PC-3 (cell line): ENCODE measurements at regions not wholly inside any gene's neighbourhood (a gene's known extent, or its start where the extent isn't known, plus 50 kb on each side); places are given as distances from the start of the nearest gene placed in this dataset.

Source experiments
- ATAC-seq: fragments of 200-7000 bp; cut with Tn5 transposase; 2 replicates; pipeline ENCODE4 v1.9.1; 2020; ENCODE audit warnings: mild to moderate bottlenecking, moderate library complexity
- BruUV-seq: library from RNA; stranded (reverse); fragments of 400-500 nt; replicated peaks from 2 replicates; lab custom pipeline; 2021; lab: Mats Ljungman, UMichigan
- CTCF ChIA-PET: fragments of 300-600 bp; sonication (Branson Sonifier 250); formaldehyde crosslinking; loops from one replicate; lab custom pipeline; 2022; ENCODE audit warnings: antibody characterized with exemption; lab: Charles Lee
- POLR2A ChIA-PET: fragments of 300-600 bp; sonication (Branson Sonifier 250); formaldehyde crosslinking; loops from one replicate; lab custom pipeline; 2022; ENCODE audit warnings: antibody characterized with exemption; ENCODE audit not compliant: unreplicated experiment; lab: Charles Lee
- DNase-seq: peaks from one replicate; pipeline ENCODE4 v3.0.0-alpha.2; 2015
- H2AFZ ChIP-seq: fragments of 300-600 bp; sonication (generic); 2 replicates; pipeline ENCODE4 v1.6.0; 2016; ENCODE audit warnings: antibody characterized with exemption, low read length
- H3F3A ChIP-seq: fragments of 300-600 bp; sonication (generic); one replicate; pipeline ENCODE4 v1.6.0; 2017; ENCODE audit warnings: antibody characterized with exemption, low read length, control low read depth, mild to moderate bottlenecking; ENCODE audit not compliant: unreplicated experiment
- H3K27ac ChIP-seq: fragments of 300-600 bp; sonication (generic); 2 replicates; pipeline ENCODE4 v1.5.1; 2016; ENCODE audit warnings: mild to moderate bottlenecking, low read length
- H3K27me3 ChIP-seq: fragments of 300-600 bp; sonication (generic); 2 replicates; pipeline ENCODE4 v1.6.1; 2016; ENCODE audit warnings: low read length, mixed read lengths
- H3K36me3 ChIP-seq: fragments of 300-600 bp; sonication (generic); 2 replicates; pipeline ENCODE4 v1.6.1; 2016; ENCODE audit warnings: low read depth, mixed run types, low read length, mixed read lengths
- H3K4me1 ChIP-seq: fragments of 300-600 bp; sonication (generic); 2 replicates; pipeline ENCODE4 v1.5.1; 2016; ENCODE audit warnings: low read length; ENCODE audit not compliant: insufficient read depth
- H3K4me2 ChIP-seq: fragments of 300-600 bp; sonication (generic); 2 replicates; pipeline ENCODE4 v1.6.0; 2016; ENCODE audit warnings: low read length
- H3K4me3 ChIP-seq: fragments of 300-600 bp; sonication (generic); 2 replicates; pipeline ENCODE4 v1.5.1; 2016; ENCODE audit warnings: mild to moderate bottlenecking, low read length, mixed read lengths
- H3K79me2 ChIP-seq: fragments of 300-600 bp; sonication (generic); 2 replicates; pipeline ENCODE4 v1.6.1; 2017; ENCODE audit warnings: low read length, mixed read lengths
- H3K9ac ChIP-seq: fragments of 300-600 bp; sonication (generic); 2 replicates; pipeline ENCODE4 v1.6.0; 2016; ENCODE audit warnings: mild to moderate bottlenecking, low read length
- H3K9me2 ChIP-seq: fragments of 300-600 bp; sonication (generic); replicated peaks from 2 replicates; pipeline ENCODE4 v1.6.1; 2016; ENCODE audit warnings: mixed run types, low read length, mixed read lengths
- H3K9me3 ChIP-seq: fragments of 300-600 bp; sonication (generic); 2 replicates; pipeline ENCODE4 v1.6.1; 2016; ENCODE audit warnings: low read length, mixed read lengths
- H4K20me1 ChIP-seq: fragments of 300-600 bp; sonication (generic); 2 replicates; pipeline ENCODE4 v1.6.1; 2016; ENCODE audit warnings: low read length, mixed read lengths
- EZH2 ChIP-seq: fragments of 300-600 bp; sonication (generic); IDR thresholded peaks from one replicate; pipeline ENCODE4 v1.6.1; 2017; ENCODE audit warnings: antibody characterized with exemption, mild to moderate bottlenecking, low read length; ENCODE audit not compliant: unreplicated experiment
- EZH2phosphoT487 ChIP-seq: fragments of 300-600 bp; sonication (generic); IDR thresholded peaks from 2 replicates; pipeline ENCODE4 v1.6.1; 2018; ENCODE audit warnings: mild to moderate bottlenecking, antibody characterized with exemption, low read length, borderline replicate concordance
- intact Hi-C: fragments of 100-400 bp; cut with micrococcal nuclease; formaldehyde crosslinking; loops from 2 replicates; pipeline ENCODE4 v1.9.0; 2023
- TF ChIP-seq, protein P1 (sequence below): fragments of 300-600 bp; sonication (generic); conservative IDR thresholded peaks from 2 replicates; pipeline ENCODE4 v1.5.1; 2017; ENCODE audit warnings: antibody characterized with exemption, low read depth, mild to moderate bottlenecking, low read length

DNA sequence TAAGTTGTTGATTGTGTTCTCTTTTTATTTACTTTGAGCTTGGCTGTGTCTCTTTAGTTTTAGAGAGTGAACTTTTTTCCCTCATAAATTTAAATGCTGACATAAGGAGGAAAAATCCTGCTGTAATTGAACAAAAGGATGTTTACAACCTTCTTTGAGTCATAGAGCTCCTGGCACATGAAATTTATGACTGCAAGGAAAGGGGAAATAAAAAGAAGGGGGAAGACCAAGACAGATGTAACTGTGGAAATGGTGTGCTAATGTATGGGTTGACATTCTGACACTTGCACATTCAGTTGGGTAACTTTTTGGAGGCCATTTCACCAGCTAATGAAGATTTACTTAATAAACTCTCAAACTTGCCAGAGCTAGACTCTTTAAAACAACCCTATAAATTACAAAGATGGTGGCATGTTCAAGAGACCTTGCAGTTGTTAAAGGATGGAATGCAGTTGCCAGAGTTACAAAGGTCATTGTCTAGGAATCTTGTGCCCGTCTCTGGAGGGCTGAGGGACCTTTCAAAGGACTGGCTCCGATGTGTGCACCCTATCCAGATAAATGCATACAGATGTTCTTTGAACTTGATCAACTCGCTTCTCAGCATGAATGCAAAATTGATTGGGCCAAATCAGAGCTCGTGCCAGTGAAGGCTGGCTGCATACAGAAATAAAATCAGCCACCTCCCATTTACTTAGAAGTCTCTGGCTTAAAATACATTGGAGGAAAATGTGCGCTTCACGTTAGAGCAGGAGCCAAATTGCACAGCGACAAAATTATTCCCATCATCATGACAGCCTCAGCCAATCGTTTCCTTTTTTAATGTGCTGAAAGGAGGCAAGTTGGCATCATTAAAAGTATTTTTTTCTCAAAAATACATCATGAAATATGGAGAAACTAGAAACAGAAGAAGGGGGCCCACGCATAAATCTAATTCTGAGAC is 289.0 kb upstream of the XYLT1 start:
- Histone ChIP-seq H3F3A (no peaks in the 10 kb centered on the region), H4K20me1 (no peaks in the 10 kb centered on the region), H3K79me2 (no peaks in the 10 kb centered on the region), H3K27me3 (no peaks in the 10 kb centered on the region), H3K36me3 (no peaks in the 10 kb centered on the region), H2AFZ (no peak overlapping the region), H3K4me2 (no peak overlapping the region), H3K9me3 (no peaks in the 10 kb centered on the region), H3K9me2 (no peaks in the 10 kb centered on the region), H3K9ac (no peak overlapping the region), H3K4me3 (no peak overlapping the region), H3K4me1 (no peaks in the 10 kb centered on the region), H3K27ac (no peak overlapping the region)
- DNase-seq (no peak), ATAC-seq (no peak)
- no TSS peak for BruUV-seq
- ChIA-PET POLR2A (no interaction called here), CTCF (no interaction called here)
- intact Hi-C loops: no loop called here
- TF ChIP-seq EZH2phosphoT487: no peak
- TF ChIP-seq, protein P1, sequence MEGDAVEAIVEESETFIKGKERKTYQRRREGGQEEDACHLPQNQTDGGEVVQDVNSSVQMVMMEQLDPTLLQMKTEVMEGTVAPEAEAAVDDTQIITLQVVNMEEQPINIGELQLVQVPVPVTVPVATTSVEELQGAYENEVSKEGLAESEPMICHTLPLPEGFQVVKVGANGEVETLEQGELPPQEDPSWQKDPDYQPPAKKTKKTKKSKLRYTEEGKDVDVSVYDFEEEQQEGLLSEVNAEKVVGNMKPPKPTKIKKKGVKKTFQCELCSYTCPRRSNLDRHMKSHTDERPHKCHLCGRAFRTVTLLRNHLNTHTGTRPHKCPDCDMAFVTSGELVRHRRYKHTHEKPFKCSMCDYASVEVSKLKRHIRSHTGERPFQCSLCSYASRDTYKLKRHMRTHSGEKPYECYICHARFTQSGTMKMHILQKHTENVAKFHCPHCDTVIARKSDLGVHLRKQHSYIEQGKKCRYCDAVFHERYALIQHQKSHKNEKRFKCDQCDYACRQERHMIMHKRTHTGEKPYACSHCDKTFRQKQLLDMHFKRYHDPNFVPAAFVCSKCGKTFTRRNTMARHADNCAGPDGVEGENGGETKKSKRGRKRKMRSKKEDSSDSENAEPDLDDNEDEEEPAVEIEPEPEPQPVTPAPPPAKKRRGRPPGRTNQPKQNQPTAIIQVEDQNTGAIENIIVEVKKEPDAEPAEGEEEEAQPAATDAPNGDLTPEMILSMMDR: no peak
- TF ChIP-seq EZH2: no peak

DNA sequence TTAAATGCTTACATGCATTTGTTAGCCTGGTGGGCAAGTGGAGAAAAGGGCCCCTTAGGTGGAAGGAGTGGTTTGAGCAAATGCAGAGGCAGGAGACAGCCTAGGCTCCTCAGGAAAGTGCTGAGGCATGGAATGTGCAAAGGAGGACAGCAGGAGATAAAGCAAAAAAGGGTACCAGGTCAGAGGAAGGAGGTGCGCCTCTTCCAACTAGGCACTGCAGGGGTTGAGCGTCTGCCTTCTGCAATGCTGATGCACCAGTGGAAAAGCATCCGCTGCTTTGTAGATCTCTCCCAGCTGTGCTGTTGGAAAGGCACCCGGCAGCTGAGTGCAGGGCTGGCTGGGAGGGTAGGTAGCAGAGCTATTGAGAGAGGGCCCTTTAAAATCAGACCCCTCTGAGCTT is 287.0 kb upstream of the XYLT1 start:
- TF ChIP-seq EZH2 (no peak), EZH2phosphoT487 (no peak)
- TF ChIP-seq, protein P1: no peak
- H3K79me2 ChIP-seq: no peaks in the 10 kb centered on the region
- no peaks in the 10 kb centered on the region for H3K36me3 ChIP-seq
- H3K27me3 ChIP-seq: no peaks in the 10 kb centered on the region
- intact Hi-C loops: no loop called here
- H2AFZ ChIP-seq: no peak overlapping the region
- no peaks in the 10 kb centered on the region for H3F3A ChIP-seq
- no peak for DNase-seq
- H3K27ac ChIP-seq: no peak overlapping the region
- no peak for ATAC-seq
- H3K9me3 ChIP-seq: no peaks in the 10 kb centered on the region
- H3K4me3 ChIP-seq: no peak overlapping the region
- H4K20me1 ChIP-seq: no peaks in the 10 kb centered on the region
- H3K9ac ChIP-seq: no peak overlapping the region
- H3K4me1 ChIP-seq: no peaks in the 10 kb centered on the region
- BruUV-seq: no TSS peak
- ChIA-PET POLR2A (no interaction called here), CTCF (no interaction called here)
- no peaks in the 10 kb centered on the region for H3K9me2 ChIP-seq
- no peak overlapping the region for H3K4me2 ChIP-seq

DNA sequence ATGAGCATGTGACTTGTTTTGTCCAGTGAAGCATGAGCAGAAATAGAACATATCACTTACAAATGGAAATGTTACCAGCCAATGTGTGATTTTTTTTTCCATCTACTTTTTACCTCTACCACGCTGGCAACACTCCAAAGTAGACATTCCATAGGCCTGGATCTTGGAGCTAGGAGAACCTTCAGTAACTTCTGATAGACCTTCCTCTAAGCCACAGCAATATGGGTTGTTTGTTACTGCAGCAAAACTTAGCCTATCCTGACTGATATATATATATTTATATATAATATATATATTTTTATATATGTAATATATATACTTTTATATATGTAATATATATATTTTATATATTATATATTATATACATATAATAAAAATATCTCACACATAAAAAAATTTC is 284.4 kb upstream of the XYLT1 start:
- Histone ChIP-seq H4K20me1 (no peaks in the 10 kb centered on the region), H3K4me3 (no peak overlapping the region), H3K4me2 (no peak overlapping the region), H3K27me3 (no peaks in the 10 kb centered on the region), H3K9ac (no peak overlapping the region), H3K79me2 (no peaks in the 10 kb centered on the region), H3F3A (no peaks in the 10 kb centered on the region), H3K4me1 (no peaks in the 10 kb centered on the region), H2AFZ (no peak overlapping the region), H3K36me3 (no peaks in the 10 kb centered on the region), H3K9me2 (no peaks in the 10 kb centered on the region), H3K9me3 (no peaks in the 10 kb centered on the region), H3K27ac (no peak overlapping the region)
- no peak for DNase-seq
- intact Hi-C loops: no loop called here
- TF ChIP-seq EZH2phosphoT487: no peak
- TF ChIP-seq, protein P1: no peak
- no peak for TF ChIP-seq EZH2
- ChIA-PET POLR2A (no interaction called here), CTCF (no interaction called here)
- BruUV-seq: no TSS peak
- ATAC-seq: no peak
